ENCODE measurements at regions not wholly inside any gene's neighbourhood (a gene's known extent, or its start where the extent isn't known, plus 50 kb on each side); places are given as distances from the start of the nearest gene placed in this dataset.

DNA sequence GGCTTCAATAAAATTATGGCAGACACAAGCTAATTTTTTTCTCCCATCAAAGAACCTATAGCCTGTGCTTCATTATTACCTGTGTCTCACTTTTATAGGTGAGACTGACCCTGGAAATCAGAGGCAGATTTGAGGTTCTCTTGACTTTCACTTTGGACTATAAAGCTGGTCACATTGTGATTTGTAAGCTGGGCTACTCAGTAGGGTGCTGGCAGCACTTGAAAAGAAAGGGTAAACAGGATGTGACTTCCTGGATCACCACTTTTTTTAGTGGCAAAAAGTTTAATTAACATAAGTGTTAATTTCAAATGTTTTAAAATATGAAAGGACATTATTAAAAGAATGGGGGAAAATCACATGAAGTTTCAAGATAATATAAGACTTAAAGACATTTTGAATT lies 50.6 kb upstream of the GATB start:
- Histone ChIP-seq H3K36me3 (ENCODE audit: control insufficient read depth in 2 of 2, insufficient read depth in 2 of 2, low read length in 1 of 2) (no peaks in the 10 kb centered on the region), H3K9me3 (ENCODE audit: control insufficient read depth in 2 of 2, insufficient read depth in 1 of 2, low read length in 1 of 2) (no peaks in the 10 kb centered on the region), H3K27ac (ENCODE audit: low read depth in 1 of 2, low read length in 1 of 2) (no peak overlapping the region), H3K4me3 (ENCODE audit: low read length in 2 of 2) (no peak overlapping the region), H3K27me3 (ENCODE audit: control insufficient read depth in 2 of 2, insufficient read depth in 1 of 2, low read length in 1 of 2) (no peaks in the 10 kb centered on the region), H3K4me1 (ENCODE audit: control insufficient read depth in 2 of 2, insufficient read depth in 2 of 2, low read length in 2 of 2) (no peaks in the 10 kb centered on the region)
- DNase-seq (ENCODE audit: low read depth in 6 of 9, low spot score in 9 of 9) = peak in 3 of 9 donors; percentile 4 to 15 (median 4)

Data from thymus (tissue), 11 donors.